ENCODE measurements at regions not wholly inside any gene's neighbourhood (a gene's known extent, or its start where the extent isn't known, plus 50 kb on each side); places are given as distances from the start of the nearest gene placed in this dataset.

GRCh38 chr3:61311044-61311443 lies 59.8 kb upstream of the FHIT start:
- H3K4me3 ChIP-seq (ENCODE audit: low read length) = no peak overlapping the region
- no peaks in the 10 kb centered on the region for H3K36me3 ChIP-seq (ENCODE audit: control insufficient read depth, insufficient read depth, low read length)
- H3K9me3 ChIP-seq (replicated peaks; ENCODE audit: control insufficient read depth, low read depth, low read length) = no peaks in the 10 kb centered on the region
- H3K27ac ChIP-seq (ENCODE audit: low read length) = no peak overlapping the region
- H3K27me3 ChIP-seq (ENCODE audit: control insufficient read depth, insufficient read depth, low read length) = no peaks in the 10 kb centered on the region
- DNase-seq = no peak
- no peaks in the 10 kb centered on the region for H3K4me1 ChIP-seq (ENCODE audit: control insufficient read depth, insufficient read depth, low read length)
- WGBS (ENCODE audit: insufficient coverage) = no CpG with 5 or more reads among the region's 2 CpGs

- Histone ChIP-seq H3K27me3 (ENCODE audit: control insufficient read depth, insufficient read depth, low read length) (no peaks in the 10 kb centered on the region), H3K9me3 (replicated peaks; ENCODE audit: control insufficient read depth, low read depth, low read length) (no peaks in the 10 kb centered on the region), H3K4me1 (ENCODE audit: control insufficient read depth, insufficient read depth, low read length) (no peaks in the 10 kb centered on the region), H3K4me3 (ENCODE audit: low read length) (no peak overlapping the region), H3K36me3 (ENCODE audit: control insufficient read depth, insufficient read depth, low read length) (no peaks in the 10 kb centered on the region), H3K27ac (ENCODE audit: low read length) (no peak overlapping the region)
- peak; percentile 27 for DNase-seq
- WGBS (ENCODE audit: insufficient coverage) = 55% methylated on average over 2 of the region's 3 CpGs
These were observed 64.6 kb upstream of the FHIT start for GRCh38 chr3:61315871-61316270.

- H3K27ac ChIP-seq (ENCODE audit: low read length) = no peak overlapping the region
- no peak overlapping the region for H3K4me3 ChIP-seq (ENCODE audit: low read length)
- H3K27me3 ChIP-seq (ENCODE audit: control insufficient read depth, insufficient read depth, low read length) = no peaks in the 10 kb centered on the region
- WGBS (ENCODE audit: insufficient coverage) = 0% methylated on average over 1 of the region's 3 CpGs
- H3K4me1 ChIP-seq (ENCODE audit: control insufficient read depth, insufficient read depth, low read length) = no peaks in the 10 kb centered on the region
- H3K36me3 ChIP-seq (ENCODE audit: control insufficient read depth, insufficient read depth, low read length) = no peaks in the 10 kb centered on the region
- H3K9me3 ChIP-seq (replicated peaks; ENCODE audit: control insufficient read depth, low read depth, low read length) = no peaks in the 10 kb centered on the region
- DNase-seq = peak; percentile 25
These were observed 71.8 kb upstream of the FHIT start for GRCh38 chr3:61323094-61323493.

GRCh38 chr3:61331929-61332552 lies 80.8 kb upstream of the FHIT start:
- 89% methylated on average over 3 of the region's 5 CpGs for WGBS (ENCODE audit: insufficient coverage)
- H3K27me3 ChIP-seq (ENCODE audit: control insufficient read depth, insufficient read depth, low read length) = no peaks in the 10 kb centered on the region

GRCh38 chr3:61333192-61333961 lies 82.1 kb upstream of the FHIT start:
- Histone ChIP-seq H3K4me1 (ENCODE audit: control insufficient read depth, insufficient read depth, low read length) (no peaks in the 10 kb centered on the region), H3K36me3 (ENCODE audit: control insufficient read depth, insufficient read depth, low read length) (no peaks in the 10 kb centered on the region), H3K27me3 (ENCODE audit: control insufficient read depth, insufficient read depth, low read length) (no peaks in the 10 kb centered on the region), H3K4me3 (ENCODE audit: low read length) (no peak overlapping the region), H3K27ac (ENCODE audit: low read length) (no peak overlapping the region), H3K9me3 (replicated peaks; ENCODE audit: control insufficient read depth, low read depth, low read length) (no peaks in the 10 kb centered on the region)
- WGBS (ENCODE audit: insufficient coverage) = no CpG with 5 or more reads among the region's 7 CpGs
- DNase-seq = no peak

More at GRCh38 chr3:61331929-61332552, 80.8 kb upstream of the FHIT start:
- H3K36me3 ChIP-seq (ENCODE audit: control insufficient read depth, insufficient read depth, low read length) = no peaks in the 10 kb centered on the region
- H3K27ac ChIP-seq (ENCODE audit: low read length) = no peak overlapping the region
- no peaks in the 10 kb centered on the region for H3K4me1 ChIP-seq (ENCODE audit: control insufficient read depth, insufficient read depth, low read length)
- H3K4me3 ChIP-seq (ENCODE audit: low read length) = no peak overlapping the region
- H3K9me3 ChIP-seq (replicated peaks; ENCODE audit: control insufficient read depth, low read depth, low read length) = no peaks in the 10 kb centered on the region
- no peak for DNase-seq

- no peak overlapping the region for H3K27ac ChIP-seq (ENCODE audit: low read length)
- no peak overlapping the region for H3K4me3 ChIP-seq (ENCODE audit: low read length)
- WGBS (ENCODE audit: insufficient coverage) = no CpG with 5 or more reads among the region's 2 CpGs
- no peaks in the 10 kb centered on the region for H3K36me3 ChIP-seq (ENCODE audit: control insufficient read depth, insufficient read depth, low read length)
- H3K27me3 ChIP-seq (ENCODE audit: control insufficient read depth, insufficient read depth, low read length) = no peaks in the 10 kb centered on the region
- H3K4me1 ChIP-seq (ENCODE audit: control insufficient read depth, insufficient read depth, low read length) = no peaks in the 10 kb centered on the region
- no peak for DNase-seq
- no peaks in the 10 kb centered on the region for H3K9me3 ChIP-seq (replicated peaks; ENCODE audit: control insufficient read depth, low read depth, low read length)
These were observed 83.5 kb upstream of the FHIT start for GRCh38 chr3:61334783-61335182.

- H3K4me3 ChIP-seq (ENCODE audit: low read length) = no peak overlapping the region
- H3K36me3 ChIP-seq (ENCODE audit: control insufficient read depth, insufficient read depth, low read length) = no peaks in the 10 kb centered on the region
- WGBS (ENCODE audit: insufficient coverage) = 63% methylated on average over 6 of the region's 7 CpGs
- no peaks in the 10 kb centered on the region for H3K9me3 ChIP-seq (replicated peaks; ENCODE audit: control insufficient read depth, low read depth, low read length)
- DNase-seq = no peak
- no peak overlapping the region for H3K27ac ChIP-seq (ENCODE audit: low read length)
- H3K27me3 ChIP-seq (ENCODE audit: control insufficient read depth, insufficient read depth, low read length) = no peaks in the 10 kb centered on the region
- no peaks in the 10 kb centered on the region for H3K4me1 ChIP-seq (ENCODE audit: control insufficient read depth, insufficient read depth, low read length)
These were observed 89.7 kb upstream of the FHIT start for GRCh38 chr3:61340931-61341461.

- Histone ChIP-seq H3K9me3 (replicated peaks; ENCODE audit: control insufficient read depth, low read depth, low read length) (no peaks in the 10 kb centered on the region), H3K36me3 (ENCODE audit: control insufficient read depth, insufficient read depth, low read length) (no peaks in the 10 kb centered on the region), H3K27me3 (ENCODE audit: control insufficient read depth, insufficient read depth, low read length) (no peaks in the 10 kb centered on the region), H3K27ac (ENCODE audit: low read length) (no peak overlapping the region), H3K4me3 (ENCODE audit: low read length) (no peak overlapping the region), H3K4me1 (ENCODE audit: control insufficient read depth, insufficient read depth, low read length) (no peaks in the 10 kb centered on the region)
- DNase-seq = no peak
These were observed 92.3 kb upstream of the FHIT start for GRCh38 chr3:61343543-61343942.

GRCh38 chr3:61345020-61345419 lies 93.8 kb upstream of the FHIT start:
- DNase-seq = no peak

GRCh38 chr3:61347981-61348380 lies 96.7 kb upstream of the FHIT start:
- Histone ChIP-seq H3K27ac (ENCODE audit: low read length) (no peak overlapping the region), H3K27me3 (ENCODE audit: control insufficient read depth, insufficient read depth, low read length) (no peaks in the 10 kb centered on the region), H3K36me3 (ENCODE audit: control insufficient read depth, insufficient read depth, low read length) (no peaks in the 10 kb centered on the region), H3K4me1 (ENCODE audit: control insufficient read depth, insufficient read depth, low read length) (no peaks in the 10 kb centered on the region), H3K9me3 (replicated peaks; ENCODE audit: control insufficient read depth, low read depth, low read length) (no peaks in the 10 kb centered on the region), H3K4me3 (ENCODE audit: low read length) (no peak overlapping the region)
- no peak for DNase-seq

More at GRCh38 chr3:61345020-61345419, 93.8 kb upstream of the FHIT start:
- no CpG with 5 or more reads among the region's 2 CpGs for WGBS (ENCODE audit: insufficient coverage)
- Histone ChIP-seq H3K9me3 (replicated peaks; ENCODE audit: control insufficient read depth, low read depth, low read length) (no peaks in the 10 kb centered on the region), H3K4me3 (ENCODE audit: low read length) (no peak overlapping the region), H3K27ac (ENCODE audit: low read length) (no peak overlapping the region), H3K27me3 (ENCODE audit: control insufficient read depth, insufficient read depth, low read length) (no peaks in the 10 kb centered on the region), H3K36me3 (ENCODE audit: control insufficient read depth, insufficient read depth, low read length) (no peaks in the 10 kb centered on the region), H3K4me1 (ENCODE audit: control insufficient read depth, insufficient read depth, low read length) (no peaks in the 10 kb centered on the region)

All from muscle of leg (tissue), 3 donors.